Cardiac muscle cell (in vitro differentiated cells and primary cell): ENCODE measurements at regions not wholly inside any gene's neighbourhood (a gene's known extent, or its start where the extent isn't known, plus 50 kb on each side); places are given as distances from the start of the nearest gene placed in this dataset.

Experiments
- DNase-seq, 2 donors: peaks; one replicate each; pipeline versions ENCODE4 v3.0.0 to v3.0.0-alpha.2; 2010 to 2017; ENCODE audit warnings: low read depth in 1 of 2, low spot score in 1 of 2
- H3K27ac ChIP-seq: fragments of 200-600 bp; sonication (generic); 2 replicates; pipeline ENCODE4 v1.5.1; 2016
- H3K27me3 ChIP-seq: fragments of 200-600 bp; sonication (generic); 2 replicates; pipeline ENCODE4 v1.6.0; 2016; ENCODE audit warnings: control low read depth
- H3K36me3 ChIP-seq: fragments of 200-600 bp; sonication (generic); 2 replicates; pipeline ENCODE4 v1.5.1; 2016; ENCODE audit warnings: control low read depth
- H3K4me1 ChIP-seq: fragments of 200-600 bp; sonication (generic); 2 replicates; pipeline ENCODE4 v1.8.1; 2017; ENCODE audit warnings: low read depth, mild to moderate bottlenecking, mixed run types
- H3K4me3 ChIP-seq: fragments of 200-600 bp; sonication (generic); 2 replicates; pipeline ENCODE4 v1.5.1; 2016; ENCODE audit warnings: mild to moderate bottlenecking
- H3K9me3 ChIP-seq: fragments of 200-600 bp; sonication (generic); 2 replicates; pipeline ENCODE4 v1.5.1; 2017; ENCODE audit warnings: low read depth, mild to moderate bottlenecking, control low read depth
- CTCF ChIP-seq: IDR thresholded peaks from 2 replicates; pipeline ENCODE4 v1.5.1; 2012; ENCODE audit warnings: low read depth, mild to moderate bottlenecking, low read length

- H3K4me1 ChIP-seq: no peaks in the 10 kb centered on the region
- no peaks in the 10 kb centered on the region for H3K36me3 ChIP-seq
- no peaks in the 10 kb centered on the region for H3K27me3 ChIP-seq
- H3K9me3 ChIP-seq: no peaks in the 10 kb centered on the region
- no peak overlapping the region for H3K4me3 ChIP-seq
- no peak overlapping the region for H3K27ac ChIP-seq
- DNase-seq: no peak
- no peak for TF ChIP-seq CTCF
These were observed 93.0 kb upstream of the C2CD4B start for GRCh38 chr15:62257996-62258521.

GRCh38 chr15:62262305-62262941 is 97.3 kb upstream of the C2CD4B start:
- Histone ChIP-seq H3K4me3 (no peak overlapping the region), H3K27me3 (no peaks in the 10 kb centered on the region), H3K27ac (no peak overlapping the region), H3K4me1 (no peaks in the 10 kb centered on the region), H3K36me3 (no peaks in the 10 kb centered on the region), H3K9me3 (no peaks in the 10 kb centered on the region)
- no peak for DNase-seq
- TF ChIP-seq CTCF: no peak

- H3K9me3 ChIP-seq: no peaks in the 10 kb centered on the region
- TF ChIP-seq CTCF: no peak
- no peaks in the 10 kb centered on the region for H3K36me3 ChIP-seq
- no peak overlapping the region for H3K27ac ChIP-seq
- no peak overlapping the region for H3K4me3 ChIP-seq
- no peak for DNase-seq
- H3K27me3 ChIP-seq: no peaks in the 10 kb centered on the region
- no peaks in the 10 kb centered on the region for H3K4me1 ChIP-seq
These were observed 99.1 kb upstream of the C2CD4B start for GRCh38 chr15:62264196-62264595.

GRCh38 chr15:62269504-62269903 is 104.4 kb upstream of the C2CD4B start:
- Histone ChIP-seq H3K4me3 (no peak overlapping the region), H3K4me1 (no peaks in the 10 kb centered on the region), H3K27me3 (no peaks in the 10 kb centered on the region), H3K9me3 (no peaks in the 10 kb centered on the region), H3K27ac (no peak overlapping the region), H3K36me3 (no peaks in the 10 kb centered on the region)
- TF ChIP-seq CTCF: no peak
- peak; percentile 8 to 10 for DNase-seq

- TF ChIP-seq CTCF: no peak
- Histone ChIP-seq H3K4me3 (no peak overlapping the region), H3K27me3 (no peaks in the 10 kb centered on the region), H3K4me1 (no peaks in the 10 kb centered on the region), H3K9me3 (no peaks in the 10 kb centered on the region), H3K27ac (no peak overlapping the region), H3K36me3 (no peaks in the 10 kb centered on the region)
- no peak for DNase-seq
These were observed 105.3 kb upstream of the C2CD4B start for GRCh38 chr15:62270216-62270921.
